GM19463 (cell line): ENCODE measurements at regions not wholly inside any gene's neighbourhood (a gene's known extent, or its start where the extent isn't known, plus 50 kb on each side); places are given as distances from the start of the nearest gene placed in this dataset.

Experiments used
- ATAC-seq: cut with Tn5 transposase; IDR thresholded peaks from one replicate; pipeline ENCODE4 v1.9.1; 2021; ENCODE audit warnings: mild to moderate bottlenecking, moderate library complexity; ENCODE audit not compliant: unreplicated experiment

DNA sequence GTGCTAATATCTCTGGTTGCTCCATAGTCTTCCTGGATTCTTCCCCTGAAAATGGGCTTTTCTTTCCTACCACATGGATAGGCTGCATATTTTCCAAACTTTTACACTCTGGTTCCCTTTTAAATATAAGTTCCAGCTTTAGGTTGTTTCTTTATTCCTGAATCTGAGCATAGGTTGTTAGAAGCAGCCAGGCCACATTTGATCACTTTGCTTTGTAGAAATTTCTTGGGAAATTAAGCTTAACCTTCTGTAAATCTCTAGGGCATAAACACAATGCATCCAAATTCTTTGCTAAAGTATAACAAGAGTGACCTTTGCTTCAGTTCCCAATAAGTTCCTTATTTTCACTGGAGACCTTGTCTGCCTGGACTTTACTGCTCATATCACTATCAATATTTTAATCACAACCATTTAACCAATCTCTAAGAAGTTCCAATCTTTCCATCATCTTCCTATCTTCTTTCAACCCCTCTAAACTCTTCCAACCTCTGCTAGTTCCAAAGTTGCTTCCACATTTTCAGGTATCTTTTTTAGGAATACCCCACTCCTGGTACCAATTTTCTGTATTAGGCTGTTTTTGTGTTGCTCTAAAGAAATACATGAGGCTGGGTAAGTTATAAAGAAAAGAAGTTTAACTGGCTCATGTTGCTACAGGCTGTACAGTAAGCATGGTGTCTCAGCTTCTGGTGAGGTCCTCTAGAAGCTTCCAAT, 389.6 kb upstream of the HS6ST1 start:
- no peak for ATAC-seq

DNA sequence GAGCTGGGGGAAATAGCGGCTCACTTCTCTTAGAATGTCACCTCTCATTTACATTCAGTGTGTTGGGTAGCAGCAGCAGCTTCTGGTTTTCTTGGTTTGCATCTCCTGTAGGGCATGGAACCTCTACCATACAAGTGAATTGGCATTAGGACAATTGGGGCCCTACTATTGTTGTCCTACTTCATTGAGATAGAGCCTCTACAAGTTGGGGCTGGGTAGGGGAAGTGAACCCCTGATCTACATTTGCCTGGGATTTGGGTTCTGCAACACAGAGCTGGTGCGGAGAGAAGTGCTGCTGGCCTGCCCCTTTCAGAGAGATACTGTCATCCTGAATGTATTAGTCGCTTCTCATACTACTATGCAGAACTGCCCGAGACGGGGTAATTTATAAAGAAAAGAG, 391.6 kb upstream of the HS6ST1 start:
- ATAC-seq: no peak

DNA sequence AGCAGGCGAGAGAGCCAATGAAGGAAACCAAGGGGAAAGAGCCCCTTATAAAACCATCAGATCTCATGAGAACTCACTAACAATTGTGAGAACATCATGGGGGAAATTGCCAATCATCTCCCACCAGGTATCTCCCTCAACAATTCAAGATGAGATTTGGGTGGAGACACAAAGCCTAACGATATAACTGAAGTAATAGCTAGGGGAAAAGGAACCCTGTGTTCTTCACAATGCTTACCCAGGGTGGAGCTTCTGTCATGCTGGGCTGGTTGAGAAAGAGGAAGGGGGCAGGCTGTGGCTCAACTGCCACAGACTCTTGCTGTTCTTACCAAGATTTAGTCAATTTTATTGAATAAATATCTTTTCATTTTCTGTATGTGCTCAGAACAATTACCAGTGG, 392.1 kb upstream of the HS6ST1 start:
- ATAC-seq: no peak

DNA sequence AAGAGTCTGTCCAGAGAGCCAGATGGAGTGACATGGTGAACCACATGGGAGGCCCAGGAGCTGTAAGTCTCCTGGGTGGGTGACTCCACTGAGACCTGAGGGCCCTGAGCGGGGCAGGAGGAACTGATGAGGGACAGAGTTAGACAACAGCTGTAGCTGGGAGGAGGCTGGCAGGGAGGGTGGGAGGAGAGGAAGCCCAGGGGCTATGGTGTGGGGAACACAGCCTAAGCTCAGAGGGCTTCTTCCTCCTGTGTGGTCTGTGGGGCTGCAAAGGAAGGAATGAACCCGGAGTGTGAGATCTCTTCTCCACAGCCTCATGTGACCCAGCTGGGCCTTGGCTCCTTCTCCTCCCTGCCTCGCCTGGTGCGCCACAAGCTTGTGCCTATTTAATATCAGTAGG, 395.6 kb upstream of the HS6ST1 start:
- ATAC-seq: no peak

DNA sequence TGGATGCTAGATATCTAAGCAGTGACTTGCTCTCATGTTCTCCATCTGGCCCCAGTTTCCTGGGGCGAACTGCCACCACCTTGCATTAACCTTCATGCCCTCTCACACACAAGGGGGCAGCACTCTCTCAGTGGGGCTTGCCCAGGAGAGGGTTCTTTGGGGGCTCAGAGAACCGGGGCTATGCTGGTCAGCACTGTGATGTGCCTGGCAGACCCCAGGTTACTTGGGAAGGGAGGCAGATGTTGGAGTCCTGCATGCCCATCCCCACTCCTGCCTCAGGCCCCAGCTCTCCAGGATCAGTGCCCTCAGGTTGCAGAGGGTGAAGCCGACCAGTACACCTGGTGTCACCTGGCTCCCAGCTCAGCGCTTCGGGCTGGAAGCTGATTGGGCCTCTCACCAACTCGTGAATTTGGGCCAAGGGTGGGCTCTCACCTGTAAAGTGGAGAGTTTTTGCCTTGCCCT, 396.2 kb upstream of the HS6ST1 start:
- ATAC-seq: no peak

DNA sequence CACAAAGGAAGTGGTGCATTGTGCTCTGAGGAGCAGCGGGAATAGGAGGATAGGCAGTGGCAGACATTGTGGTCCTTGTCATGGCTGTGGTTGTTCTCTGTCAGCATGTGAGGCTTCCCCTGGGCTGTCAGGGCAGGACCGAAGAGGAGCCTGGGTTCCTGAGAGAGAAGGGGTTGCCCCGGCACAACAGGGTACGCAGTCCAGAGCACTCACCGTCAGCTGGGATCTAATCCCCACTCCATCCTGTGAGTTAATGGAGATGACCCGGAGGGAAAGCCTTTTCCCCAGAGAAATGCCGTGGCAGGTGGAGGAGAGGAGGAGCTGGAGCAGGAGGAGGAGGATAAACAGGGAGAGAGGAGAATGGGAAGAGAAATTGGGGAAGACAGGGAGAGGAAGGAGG, 396.7 kb upstream of the HS6ST1 start:
- ATAC-seq: no peak

DNA sequence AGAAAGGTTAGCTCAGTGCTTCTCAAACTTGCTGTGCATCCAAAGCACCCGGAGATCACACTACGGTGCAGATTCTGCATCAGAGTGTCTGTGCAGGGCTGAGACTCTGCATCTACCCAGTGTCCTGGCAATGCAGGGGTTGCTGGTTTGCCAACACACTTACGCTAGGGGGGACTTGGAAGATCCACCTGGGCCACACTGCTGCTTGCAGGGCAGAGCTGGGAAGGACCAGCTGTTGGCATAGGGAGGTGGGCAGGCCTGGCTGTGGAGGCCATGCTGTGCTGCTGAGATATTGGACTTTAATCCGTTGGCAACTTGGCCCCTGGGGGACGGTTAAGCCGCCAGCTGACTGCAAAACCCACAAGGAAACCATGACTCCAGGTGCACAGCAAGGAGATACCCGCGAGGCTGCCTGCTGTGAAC, 397.6 kb upstream of the HS6ST1 start:
- no peak for ATAC-seq

DNA sequence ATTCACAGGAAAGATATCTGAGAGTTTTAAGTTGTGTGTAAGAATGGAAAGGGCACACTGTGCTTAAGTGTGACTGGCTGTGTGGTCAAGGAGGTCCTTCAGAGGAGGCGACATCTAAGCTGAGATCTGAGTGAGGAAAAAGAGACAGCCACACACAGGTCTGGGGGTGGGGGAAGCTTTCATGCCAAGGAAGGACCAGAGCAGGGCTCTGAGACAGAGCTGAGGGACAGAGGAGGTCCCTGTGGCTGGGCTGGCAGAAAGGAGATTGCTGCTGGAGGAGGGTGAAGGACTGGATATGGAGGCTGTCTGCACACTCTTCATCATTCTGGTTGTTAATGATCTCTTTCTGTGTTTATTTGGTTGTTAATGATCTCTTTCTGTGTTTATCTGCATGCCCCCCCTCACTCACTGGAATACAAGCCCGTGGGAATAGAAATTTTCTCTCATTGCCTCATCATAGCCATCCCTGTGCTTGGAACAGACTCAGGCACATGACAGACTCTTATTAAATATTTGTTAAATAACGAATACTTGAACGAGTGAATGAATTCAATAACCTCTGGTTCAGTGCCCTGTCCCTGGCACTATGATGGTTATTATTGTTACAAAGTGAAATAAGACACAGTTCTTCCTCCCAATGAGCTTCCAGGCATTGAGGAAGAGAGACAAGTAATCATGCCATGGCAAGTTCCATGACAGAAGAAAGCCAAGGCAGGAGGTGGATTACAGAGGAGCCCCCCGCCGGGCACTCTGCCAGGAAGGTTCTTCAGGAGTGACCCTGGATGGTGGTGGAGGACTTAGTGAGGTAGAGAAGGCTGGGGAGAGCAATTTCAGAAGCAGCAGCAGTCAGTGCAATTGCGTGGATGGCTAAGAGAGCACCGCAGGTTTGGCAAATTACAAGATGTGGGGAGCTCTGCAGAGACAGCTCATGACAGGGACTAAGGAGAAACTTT, 399.4 kb upstream of the HS6ST1 start:
- no peak for ATAC-seq

DNA sequence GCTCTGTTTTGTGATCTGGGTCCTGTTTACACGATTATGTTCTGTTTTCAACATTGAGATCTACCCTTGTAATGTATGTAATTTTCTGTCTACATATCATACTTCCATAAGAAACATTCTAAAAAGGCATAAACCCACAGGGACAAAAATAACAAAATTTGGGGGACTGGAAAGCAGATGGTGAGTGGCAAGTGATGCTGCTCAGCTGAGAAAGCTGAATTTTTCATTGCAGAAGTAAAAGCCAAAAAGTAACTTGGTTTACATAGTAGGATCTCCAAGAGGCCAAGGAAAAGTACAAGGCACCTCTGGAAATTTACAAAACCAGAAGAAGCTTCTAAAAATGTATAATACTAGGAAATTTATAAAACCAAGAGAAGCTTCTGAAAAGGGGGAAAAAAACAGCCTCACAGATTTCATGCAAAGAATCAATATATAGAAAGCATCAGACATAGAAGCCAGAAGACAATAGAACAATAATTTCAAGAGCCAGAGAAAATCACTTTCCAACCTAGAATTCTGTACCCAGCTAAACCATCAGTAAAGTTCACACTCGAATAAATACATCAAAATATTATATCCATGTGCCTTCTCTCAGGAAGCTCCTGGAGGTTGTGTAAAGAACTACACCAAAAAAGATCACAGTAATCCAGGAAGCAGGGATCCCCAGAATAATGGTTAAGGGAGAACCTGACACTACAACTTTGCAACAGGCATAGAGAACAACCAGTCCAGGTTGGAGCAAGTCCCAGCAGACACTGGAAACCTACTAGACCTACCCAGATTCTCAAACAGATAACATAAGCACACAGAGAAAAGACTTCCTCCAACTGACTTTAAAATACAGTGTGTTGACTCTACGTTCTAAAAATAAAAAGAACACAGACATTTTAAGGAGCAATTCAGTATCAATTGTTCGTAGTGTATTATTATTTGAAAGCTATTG, 401.7 kb upstream of the HS6ST1 start:
- ATAC-seq: no peak

DNA sequence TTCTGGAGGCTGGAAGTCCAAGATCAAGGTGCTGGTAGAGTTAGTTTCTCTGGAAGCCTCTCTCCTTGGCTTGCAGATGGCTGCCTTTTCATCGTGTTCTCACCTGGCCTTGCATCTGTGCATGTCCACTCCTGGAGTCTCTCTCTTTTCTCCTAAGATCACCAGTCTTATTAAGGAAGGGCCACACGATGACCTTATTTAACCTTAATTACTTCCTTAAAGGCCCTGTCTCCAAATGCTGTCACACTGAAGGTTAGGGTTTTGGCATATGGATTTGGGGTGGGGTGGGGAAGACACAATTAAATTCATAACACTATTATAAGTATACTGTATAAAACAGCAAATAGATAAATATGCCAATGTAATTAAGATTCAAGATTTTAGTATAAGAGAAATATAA, 402.4 kb upstream of the HS6ST1 start:
- no peak for ATAC-seq

DNA sequence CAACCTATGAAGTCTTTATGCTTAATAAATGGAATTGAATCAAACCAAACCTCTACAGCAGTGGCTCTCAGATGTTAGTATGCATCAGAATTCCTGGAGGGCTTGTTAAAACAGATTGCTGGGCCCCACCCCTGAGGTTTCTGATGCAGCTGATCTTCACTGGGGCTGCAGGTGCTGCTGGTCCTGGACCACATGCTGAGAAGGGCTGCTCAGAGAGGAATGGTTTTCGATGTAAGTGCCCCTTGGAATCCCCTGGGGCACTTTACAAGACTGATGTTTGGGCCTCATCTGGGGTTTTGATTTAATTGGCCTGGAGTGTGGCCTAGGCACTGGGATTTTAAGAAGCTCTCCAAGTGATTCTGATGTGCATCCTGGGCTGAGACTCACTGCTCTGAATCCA, 403.8 kb upstream of the HS6ST1 start:
- no peak for ATAC-seq

DNA sequence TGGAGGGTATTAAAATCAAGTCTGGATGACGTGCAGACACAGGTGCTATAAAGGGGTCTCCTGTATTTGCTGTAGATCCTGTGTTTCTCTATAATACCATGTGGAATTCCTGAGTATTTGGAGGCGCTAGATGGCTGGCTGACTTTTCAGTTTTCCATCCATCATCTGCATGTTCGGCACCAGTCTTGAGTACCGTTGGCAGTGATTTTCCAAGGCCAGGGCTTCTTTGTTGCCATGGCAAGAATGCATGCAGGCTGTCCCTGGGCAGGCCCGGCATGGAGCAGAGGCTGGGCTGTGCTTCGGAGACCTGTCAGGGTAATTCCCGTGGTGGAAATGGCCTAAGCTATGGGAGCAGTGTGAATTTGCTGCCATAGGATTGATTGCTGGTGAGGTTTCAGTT, 405.9 kb upstream of the HS6ST1 start:
- ATAC-seq: no peak

DNA sequence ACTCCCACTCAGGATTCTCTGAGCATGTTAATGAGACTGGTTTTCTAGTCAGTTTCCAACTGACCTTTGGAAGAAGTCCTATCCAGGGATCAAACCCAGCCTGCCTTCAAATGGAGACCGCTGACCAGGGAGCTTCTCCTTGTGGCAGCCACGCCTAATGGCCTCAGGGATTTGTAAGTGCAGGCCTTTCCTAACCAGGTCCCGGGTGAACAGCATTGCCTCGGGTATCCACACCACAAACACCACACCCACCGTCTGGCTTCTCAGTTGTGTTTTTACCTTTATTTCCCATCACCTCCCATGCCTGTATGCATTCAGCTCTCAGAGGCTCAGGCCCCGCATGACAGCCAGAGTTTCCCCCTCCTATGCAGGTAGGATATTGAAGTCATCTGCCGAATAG, 406.3 kb upstream of the HS6ST1 start:
- no peak for ATAC-seq

DNA sequence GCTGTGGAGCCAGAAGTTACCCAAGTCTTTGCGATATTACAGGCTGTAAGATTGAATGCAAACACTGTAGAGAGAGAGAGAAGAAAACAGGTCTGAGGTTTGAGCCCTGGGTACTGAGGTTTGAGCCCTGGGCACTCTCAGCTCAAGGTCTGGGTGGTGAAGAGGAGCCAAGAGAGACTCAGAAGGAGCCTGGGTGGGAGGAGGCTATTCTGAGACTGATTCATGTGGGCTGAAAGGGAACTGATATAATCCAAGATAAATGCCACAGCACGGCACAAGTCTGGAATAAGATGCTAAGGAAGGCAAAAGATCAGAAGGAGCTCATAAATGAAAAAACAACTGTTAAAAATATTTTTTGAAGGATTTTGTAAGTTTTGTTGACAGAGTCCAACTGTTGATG, 407.6 kb upstream of the HS6ST1 start:
- ATAC-seq: no peak

DNA sequence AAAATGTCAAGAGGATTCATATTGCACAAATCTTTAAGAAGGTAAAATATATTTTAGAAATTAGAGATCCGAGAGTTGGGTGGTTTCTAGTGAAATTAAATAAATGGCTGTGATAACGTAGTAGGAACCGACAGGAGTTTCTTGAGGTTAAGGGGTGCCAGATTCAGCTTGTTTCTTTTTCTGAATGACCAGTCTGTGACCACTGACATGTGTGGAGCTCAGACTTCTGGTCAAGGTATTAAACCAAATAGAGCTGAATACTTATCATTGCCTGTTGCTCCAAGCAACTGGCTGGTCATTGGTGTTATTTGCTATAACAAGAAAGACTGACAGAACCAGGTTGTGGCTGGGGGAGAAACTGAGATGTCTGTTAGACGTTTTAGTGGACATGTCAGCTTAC, 408.2 kb upstream of the HS6ST1 start:
- peak; percentile 45 for ATAC-seq

DNA sequence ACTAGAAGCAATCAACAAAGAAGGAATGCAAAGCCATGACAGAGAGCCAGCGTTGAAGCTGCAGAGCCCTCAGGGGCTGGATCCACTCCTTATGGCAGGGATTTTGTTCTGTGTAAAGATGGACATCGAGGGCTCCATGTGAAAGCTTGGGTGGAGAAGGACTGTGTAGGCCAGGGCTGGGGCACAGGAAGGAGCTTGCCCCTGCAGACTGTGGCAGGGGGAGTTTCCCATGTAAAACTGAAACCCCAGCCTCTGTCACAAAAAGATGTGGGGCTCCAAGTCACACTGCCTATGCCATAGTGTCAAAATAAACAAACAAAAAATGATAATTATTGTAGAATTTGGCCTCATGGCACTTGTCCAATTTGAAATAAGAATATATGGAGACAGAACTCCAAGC, 408.7 kb upstream of the HS6ST1 start:
- peak; percentile 81 for ATAC-seq

DNA sequence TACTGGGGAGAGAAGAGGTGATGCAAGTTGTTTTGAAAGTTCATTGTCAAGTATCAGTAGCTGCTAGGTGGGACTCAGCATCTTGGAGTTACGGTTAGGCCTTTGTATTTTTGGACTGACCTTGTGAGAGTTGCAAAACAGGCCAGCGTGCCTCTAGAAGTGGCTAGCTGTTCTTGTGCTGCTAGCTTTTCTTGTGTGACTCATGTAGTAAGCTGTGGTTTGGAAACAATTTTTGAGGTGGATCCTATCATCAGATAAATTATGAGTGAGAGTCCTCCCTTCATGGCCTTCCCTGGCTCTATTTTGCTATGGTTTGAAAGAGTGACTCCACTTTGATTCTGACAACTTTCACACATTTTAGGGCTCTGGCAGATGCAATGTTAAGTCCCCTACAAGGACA, 409.2 kb upstream of the HS6ST1 start:
- ATAC-seq: peak; percentile 52

DNA sequence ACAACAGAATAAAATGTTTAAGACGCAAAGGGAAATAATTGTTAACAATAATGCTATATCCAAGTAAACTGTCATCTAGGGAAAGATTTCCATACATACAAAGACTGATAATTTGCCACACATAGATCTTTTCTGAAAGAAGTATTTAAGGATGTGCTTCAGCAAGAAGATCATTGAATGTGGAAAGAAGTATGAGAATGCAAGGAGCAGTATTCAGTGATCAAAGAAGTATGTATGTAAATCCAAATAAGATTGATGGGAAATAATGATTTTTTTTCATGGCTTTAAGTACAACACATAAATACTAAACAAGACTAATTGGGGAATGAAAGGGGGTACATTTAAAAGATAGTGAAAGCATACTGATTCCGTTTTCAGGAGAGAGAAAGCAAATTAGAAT, 410.4 kb upstream of the HS6ST1 start:
- ATAC-seq: no peak

DNA sequence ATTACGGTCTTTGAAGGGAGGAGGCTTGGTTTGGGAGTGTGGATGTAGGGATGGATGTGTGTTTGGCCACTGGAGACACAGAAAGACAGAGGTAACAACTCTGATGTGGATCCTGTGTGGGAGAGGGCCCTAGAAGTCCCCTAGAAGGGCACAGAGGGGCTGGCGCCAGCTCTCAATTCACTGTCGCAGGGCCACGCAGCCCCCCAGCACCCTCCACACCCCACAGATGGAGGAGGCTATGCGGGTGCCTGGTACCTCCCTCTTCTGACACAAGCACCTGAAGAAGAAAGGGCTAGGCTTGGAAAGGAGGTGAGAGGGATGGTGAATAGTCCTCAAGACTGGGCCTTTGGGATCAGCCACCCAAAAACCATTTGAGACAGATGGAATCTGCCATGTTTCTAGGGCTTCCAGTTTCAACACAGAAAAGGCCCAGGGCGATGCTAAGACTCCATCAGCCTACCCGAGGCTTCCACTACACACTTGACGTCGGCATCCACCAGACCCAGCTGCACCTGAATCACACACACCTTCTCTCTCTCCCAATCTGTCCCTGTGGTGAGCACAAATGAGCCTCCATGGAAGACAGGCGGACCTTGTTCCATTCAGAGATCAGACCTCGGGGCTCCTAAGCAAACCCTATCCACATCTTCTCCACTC, 413.5 kb upstream of the HS6ST1 start:
- ATAC-seq: no peak

DNA sequence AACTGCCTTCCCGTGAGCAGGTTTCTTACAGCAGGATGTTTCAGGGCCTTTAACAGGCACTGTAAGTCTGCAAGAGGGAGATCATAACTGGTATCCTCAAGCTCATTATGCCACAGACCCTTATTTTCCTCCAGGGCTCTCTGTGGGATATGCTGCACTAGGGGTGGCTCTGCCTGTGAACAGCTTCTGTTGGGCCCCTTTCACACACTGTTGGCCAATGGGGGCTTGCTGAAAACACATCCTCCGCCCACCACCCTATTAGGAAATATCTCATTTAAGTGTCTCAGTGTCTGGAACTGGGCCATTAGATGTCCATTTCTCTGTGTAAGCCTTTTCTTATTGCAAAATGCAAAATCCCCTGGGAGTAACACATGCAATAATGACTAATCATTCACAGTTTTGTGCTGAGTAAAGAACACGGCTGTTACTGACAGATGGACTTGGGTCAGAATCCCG, 414.3 kb upstream of the HS6ST1 start:
- ATAC-seq: peak; percentile 53
